ENCODE measurements at regions not wholly inside any gene's neighbourhood (a gene's known extent, or its start where the extent isn't known, plus 50 kb on each side); places are given as distances from the start of the nearest gene placed in this dataset.

DNA sequence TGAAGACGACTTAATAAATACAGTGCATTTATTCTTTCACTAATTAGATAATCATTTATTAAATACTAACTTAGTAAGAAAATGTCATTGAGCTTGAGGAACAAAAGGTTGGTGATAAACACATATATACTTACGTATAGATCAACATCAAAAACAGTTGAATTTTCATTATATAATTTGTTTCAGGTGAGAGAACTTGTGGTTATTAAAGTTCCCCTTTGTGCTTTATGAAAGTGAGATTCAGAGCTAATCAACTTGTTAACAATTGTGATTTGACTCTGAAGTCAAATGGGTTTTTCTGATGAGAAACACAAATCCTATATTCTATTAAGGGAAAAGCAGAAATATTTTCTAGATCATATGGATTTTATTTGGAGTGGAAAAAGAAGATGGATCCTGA lies 524.0 kb downstream of the SOX11 start:
- DNase-seq = no peak

DNA sequence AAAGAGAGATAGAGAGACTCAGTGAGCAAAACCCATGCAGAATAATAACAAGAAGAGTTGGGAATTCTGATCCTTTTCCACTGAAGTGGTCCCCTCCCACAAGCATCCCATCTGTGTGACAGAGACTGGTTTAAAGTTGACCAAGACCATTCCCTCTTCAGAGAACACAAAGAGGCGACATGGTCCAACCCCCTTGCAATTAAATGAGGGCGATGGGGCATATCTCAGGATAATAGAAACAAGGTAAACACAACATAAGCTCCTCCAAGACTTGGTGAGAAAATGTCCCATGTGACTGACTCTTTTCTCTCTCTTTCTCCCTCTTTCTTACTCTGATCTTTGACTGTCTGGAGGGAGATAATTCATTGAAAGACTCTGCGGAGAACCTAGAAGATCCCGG lies 526.7 kb downstream of the SOX11 start:
- DNase-seq = no peak

DNA sequence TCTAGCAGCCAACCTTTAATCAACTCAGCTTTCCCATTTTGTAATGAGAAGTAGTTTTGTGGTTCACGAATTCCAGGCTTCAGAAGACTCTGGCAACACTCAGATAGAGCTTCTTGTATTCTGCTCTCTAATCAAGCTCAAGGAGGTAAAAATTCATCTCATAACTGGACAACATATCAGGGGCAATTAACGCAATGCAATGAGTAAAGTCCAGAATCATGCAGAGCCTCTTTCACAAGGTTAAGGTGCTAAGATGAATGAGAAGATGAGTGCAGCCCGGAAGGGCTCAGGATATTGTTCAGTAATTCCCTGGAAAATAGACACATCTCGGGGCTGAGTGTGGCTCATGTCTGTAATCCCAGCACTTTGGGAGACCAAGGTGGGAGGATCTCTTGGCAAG lies 527.7 kb downstream of the SOX11 start:
- no peak for DNase-seq

DNA sequence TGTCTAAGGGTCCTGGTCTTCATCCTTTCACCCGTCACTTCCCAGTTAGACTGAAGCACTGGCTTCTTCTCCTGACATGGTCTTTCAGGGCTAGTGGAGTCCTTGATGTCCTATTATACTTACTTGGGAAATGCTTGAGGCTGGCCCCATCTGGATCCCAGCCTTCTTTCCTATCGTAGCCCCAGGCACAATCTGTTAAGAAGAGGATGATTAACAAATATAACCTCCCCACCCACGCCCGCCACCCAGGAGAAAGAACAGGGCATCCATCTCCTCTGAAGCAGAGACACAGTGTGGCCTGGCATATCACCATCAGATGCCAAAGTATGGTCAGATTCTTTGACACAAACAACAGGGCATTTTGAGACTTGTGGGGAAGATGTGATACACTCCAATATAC lies 530.1 kb downstream of the SOX11 start:
- DNase-seq = no peak

DNA sequence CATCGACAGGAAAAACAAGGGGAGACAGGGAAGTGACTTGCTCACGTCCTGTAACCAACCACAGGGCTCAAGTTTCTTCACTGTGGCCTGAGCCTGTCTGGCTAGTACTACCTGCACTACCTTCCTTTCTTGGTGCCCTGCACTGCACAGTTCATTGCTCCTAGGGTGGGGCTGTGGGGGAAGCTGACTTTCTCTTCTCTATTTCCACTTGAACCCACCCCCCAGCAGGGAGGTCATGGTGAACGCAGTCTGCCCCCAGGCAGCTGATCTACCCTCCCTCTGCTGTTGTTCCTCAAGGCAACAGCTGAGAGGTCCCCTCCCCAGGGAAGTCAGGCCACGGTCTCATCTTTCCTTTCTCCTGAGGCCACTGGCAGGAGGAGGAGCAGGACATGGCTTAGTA lies 532.1 kb downstream of the SOX11 start:
- no peak for DNase-seq

DNA sequence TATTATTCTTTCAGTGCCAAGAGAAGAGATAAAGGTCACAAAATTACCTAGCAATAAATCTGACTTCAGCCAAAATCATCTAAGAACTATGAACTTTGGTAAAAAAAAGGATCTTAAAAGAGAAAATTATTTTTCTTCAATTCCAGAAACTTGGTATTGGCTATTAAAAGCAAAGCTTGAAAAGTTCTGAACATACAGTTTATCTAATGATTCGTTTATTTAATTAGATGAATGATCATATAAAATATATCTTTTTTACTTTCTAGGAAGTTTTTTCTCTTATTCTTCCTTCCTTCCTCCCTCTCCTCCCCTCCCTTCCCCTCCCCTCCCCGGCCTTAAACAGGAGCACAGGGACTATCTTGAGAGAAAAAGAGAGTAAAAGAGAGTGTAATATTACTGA lies 536.1 kb downstream of the SOX11 start:
- DNase-seq = no peak

DNA sequence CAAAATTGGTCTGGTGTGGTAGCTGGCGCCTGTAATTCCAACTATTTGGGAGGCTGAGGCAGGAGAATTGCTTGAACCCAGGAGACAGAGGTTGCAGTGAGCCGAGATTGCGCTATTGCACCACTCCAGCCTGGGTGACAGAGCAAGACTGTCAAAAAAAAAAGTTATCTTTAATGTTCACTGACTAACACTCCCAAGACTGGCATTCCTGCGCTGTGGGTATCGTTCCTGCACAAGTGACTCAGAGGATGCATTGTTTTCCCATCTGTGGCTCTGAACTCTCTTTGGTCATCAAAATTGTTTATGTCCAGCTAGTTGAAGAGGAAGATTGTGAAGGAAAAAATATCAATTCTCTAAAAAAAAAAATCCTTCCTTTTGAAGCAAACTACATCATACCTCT lies 539.0 kb downstream of the SOX11 start:
- DNase-seq = no peak

DNA sequence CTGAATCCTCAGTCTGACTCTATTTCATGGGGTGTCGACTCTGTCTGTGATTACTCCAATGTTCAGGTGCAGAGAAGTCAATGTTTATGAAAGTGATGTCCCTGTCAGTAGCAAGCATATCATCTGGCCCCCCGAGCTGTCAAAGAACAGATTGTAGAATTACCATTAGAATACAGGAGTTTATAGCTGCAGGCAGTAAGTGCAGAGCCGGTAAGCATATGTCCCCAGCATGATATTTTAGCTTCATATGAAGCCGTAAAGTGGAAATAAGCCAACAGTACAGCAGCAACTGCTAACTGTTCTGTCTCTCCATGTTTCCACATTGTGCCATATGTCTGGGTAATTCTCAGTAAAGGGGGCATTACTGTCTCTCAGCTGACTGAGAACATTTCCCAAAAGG lies 541.8 kb downstream of the SOX11 start:
- no peak for DNase-seq

DNA sequence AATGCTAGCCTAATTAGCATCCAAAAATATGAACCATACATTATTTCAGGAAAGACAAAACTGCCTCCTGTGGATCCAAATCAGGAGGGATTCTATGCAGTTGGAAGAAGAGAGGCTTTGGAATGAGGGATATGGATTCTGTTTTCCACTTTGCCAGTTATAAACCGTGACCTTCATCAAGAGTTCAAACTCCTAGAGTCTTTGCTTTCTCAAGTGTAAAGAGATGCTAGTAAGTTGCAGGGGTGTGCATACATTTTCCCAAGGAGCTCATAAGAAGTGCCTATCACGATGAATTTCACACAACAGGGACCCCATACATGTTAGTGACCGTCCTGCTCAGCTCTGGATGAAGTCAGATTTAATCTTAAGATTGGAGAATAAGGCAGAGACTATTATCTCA lies 542.5 kb downstream of the SOX11 start:
- DNase-seq = no peak

DNA sequence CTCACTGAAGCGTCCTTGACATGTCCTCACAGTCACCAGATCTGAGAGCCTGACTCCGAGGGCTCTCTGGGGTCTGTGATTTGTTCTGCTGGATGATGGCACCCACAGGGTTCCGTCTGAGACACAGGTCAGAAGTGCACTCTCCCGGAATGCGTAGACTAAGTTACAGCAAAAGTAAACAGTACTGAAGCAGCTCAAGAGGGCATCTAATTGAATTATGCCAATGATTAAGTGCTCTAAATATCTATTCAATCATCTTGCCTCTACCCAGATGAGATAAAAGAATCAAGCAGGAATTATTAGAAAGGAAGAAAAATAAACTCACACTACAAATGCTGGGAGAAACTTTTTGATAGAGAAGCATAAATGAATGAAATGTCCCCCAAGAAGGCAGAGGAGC lies 544.1 kb downstream of the SOX11 start:
- DNase-seq = no peak

DNA sequence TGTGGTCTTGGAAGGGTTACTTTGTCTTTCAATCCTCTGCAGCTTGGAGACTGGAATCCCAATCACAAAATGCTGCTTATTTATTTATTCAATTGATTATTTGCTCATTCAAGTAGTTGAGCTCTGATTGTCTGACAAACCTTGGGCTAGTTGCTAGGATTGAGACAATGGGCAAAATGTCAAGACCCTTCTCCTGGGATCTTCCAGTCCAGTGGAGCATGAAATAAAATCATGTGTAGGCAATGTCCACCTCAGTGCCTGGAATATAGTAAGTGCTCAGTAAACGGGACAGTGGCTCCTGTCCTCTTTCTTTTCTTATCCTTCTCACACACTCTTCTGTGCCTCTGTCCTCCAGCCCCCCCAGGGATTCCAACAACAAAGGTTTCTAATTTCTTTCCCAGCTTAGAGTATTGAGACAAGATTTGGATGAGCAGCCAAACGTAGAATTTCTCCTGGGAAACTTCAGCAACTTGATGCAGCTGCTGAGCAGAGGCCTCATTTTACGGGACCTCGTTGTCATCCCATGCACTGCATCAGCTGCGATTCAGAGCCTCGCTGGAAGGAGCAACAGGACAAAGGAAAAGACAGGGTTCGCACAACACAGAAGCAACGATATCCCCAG lies 545.0 kb downstream of the SOX11 start:
- no peak for DNase-seq

DNA sequence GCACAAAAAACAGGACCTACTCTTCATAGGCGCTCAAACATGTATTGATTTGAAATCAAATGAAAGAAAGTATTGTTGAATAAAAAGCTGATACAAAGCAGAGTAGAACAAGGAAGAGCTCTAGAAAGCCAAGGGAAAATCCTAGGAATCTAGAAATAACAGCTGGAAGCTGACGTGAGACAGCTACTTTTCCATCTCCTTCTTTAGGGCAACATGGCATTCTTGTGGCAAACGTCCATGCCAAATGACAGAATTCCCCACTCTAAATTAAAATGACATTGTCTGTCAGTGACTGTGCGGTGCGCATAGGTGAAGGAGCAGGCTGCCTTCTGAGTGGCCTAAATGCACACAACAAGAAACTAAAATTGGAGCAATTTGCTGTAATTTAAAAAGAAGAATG lies 557.4 kb downstream of the SOX11 start:
- no peak for DNase-seq

DNA sequence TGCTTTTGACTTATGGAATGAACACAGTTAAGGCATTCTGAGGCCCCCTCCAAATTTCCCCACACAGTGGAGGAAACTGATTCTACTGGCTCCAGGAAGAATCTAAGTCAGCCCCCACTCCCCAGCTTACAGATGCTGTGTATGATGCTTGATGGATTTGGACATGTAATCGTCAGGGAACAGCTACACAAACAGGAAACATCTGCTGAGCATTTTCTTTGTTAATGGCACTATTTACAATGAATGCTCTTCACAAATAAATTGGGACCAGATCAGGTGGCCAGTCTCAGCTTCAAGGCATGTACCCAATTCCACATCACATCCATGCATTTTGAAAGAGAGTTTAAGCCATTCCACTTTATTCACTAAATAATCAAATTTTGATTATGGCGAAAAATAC lies 562.3 kb downstream of the SOX11 start:
- peak; percentile 29 for DNase-seq

DNA sequence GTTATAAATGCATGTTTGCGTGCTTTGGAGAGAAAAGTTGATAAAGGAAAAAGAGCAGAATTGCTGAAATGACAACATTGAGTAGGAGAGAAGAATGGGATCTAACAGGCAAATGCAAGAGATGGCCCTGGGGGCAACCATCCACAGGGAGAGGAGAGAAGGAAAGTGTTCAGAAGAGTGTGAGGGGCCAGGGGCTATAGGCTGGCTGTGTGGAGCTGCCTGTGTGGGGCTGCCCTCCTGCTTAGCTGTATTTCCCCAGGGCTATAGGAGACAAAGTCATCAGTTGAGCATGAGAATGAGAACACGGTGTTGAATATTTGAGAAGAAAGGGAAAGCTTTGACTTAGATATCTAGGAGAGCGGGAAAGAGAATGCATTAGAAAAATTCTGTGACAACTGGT lies 572.0 kb downstream of the SOX11 start:
- no peak for DNase-seq

DNA sequence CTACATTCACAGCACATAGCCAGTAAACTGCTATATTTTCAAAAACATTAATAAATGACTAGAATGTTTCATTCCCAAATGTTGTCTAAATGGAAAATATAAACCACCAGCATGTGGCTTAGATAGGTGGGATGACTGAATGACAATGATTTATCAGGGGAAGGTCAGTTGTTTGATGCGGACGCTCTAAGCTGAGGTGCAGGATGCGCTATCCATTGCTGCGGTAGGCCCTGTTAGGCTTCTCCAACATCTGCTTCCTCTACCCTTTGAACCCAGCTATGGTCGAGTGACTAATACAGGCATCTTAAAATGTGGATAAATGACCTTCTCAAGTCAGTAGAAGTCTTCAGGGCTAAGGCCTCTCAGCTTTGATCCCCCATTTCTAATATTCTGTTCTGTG lies 584.2 kb downstream of the CMPK2 start:
- DNase-seq = no peak

DNA sequence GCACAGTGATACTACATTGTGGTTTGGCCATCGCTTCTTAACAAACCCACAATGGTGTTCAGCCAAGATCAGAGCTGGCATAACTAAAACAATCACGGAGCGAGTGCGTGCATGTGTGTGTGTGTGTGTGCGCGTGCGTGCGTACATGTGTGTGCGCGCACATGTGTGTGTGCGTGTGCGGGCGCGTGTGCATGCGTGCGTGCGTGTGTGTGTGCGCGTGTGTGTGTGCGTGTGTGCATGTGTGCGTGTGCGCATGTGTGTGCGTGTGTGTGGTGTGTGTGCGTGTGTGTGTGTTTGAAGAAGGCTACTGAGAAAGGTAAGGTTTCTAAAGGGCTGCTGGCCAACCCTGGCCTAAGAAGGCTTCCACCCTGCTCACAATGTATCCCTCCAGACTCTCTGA lies 582.4 kb downstream of the CMPK2 start:
- no peak for DNase-seq

DNA sequence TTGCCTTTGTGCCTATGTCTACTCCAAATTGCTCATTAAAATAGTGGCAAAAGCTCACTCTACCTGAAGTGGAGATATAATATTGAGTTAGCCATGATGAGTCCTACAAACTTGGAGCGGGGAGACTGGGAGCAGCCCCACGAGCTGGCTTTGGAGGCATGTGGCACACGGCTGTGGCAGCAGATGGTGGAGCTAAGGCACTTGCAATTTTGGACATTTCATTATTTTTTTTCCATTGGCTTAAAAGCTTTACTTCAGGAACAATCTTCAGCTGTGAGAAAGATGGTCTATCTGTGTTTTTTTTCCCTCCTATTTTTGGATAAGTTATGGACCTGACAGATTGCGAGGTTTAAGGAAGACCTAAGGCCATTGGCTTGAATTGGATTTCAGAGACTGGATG lies 578.3 kb downstream of the CMPK2 start:
- no peak for DNase-seq

DNA sequence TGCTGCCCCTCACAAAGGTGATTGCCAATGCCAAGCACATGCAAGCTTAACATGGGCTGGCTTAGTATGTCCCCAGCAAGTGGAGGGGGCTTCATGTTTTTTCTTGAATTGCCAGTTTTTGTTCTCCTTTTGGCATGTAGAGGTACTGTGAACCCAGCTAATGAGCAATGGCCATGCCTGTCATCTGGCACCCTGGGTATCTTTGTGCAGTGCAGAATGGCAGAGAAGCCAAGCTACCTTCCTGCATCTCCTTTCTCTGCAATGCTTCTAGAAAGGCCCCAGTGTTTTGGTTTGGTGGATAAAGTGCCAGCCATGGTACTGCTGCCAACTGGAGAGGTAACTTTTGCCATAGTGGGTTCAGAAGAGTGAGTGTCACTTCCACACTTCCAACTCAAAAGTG lies 576.9 kb downstream of the CMPK2 start:
- DNase-seq = no peak

DNA sequence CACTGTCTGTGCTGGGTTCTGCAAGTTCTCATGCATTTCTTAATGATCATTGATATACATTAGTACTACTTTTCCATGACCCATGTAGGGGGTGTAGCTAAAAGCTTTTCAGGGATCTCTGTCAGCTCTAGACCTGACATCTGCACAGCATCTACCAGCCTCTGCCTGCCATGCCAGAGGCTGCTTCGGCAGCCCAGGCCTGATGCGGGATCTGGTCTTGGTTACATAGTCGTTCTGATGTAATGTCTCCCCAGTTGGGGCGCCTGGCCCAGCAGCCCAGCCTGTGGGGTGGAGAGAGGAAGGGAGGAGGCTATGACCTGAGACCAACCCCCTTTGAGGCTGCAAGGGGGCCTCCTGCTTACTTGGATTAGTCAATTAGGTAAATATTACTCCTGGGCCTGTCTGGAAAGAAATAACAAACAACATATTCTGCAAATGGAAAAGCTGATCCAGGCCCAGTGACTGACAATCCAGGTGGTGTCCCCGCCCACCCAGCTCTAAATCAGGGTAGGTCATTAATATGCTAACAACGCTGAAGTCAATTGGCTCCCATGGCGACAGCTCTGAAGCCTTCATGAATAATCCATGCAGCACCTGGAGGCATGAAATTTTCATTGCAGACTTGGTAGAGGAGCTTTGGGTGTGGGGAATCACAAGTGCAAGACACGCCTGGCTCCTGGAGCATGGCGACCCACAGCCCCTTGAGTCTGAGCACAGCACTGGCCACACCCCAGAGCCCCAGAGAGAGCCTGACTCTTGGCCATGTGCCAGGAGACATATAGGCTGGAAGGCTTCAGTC lies 575.3 kb downstream of the CMPK2 start:
- peak; percentile 11 for DNase-seq

DNA sequence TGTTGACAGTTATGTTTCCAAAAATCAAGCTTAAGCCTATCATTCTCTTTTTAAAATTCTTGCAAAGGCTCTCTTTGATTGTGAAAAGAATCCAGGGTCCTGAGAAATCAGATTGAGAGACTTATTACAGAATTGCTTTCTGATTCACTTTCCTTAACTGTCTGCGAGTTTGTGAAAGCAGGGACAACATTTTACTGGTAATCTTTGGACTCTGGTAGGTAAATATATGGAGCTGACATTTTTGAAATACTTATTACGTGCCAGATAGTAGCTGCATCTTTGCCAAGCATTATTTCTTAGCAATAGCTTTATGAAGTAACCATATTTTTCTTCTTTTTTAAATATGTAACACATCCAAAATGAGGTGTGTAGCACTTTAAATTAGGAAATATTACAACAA lies 570.9 kb downstream of the CMPK2 start:
- DNase-seq = no peak

DNA sequence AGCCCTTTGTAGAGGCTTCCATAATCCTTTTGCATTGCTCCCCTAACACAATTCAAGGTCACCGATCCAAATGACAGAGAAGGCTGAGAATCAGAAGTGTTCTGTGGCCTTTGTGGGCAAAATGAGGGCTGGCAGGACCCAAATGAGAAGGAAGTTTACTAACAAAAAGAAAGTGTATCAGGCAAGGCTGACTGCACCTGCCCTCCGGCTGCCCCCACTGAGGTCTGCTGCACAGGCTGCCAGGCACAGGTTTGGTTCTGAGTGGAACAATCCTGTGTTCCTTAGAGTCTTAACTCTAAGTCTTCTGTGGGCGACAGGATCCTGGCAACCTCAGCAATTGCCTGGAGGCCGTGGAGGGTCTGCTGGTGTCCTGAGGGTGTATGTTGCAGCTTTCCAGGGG lies 568.5 kb downstream of the CMPK2 start:
- DNase-seq = no peak

DNA sequence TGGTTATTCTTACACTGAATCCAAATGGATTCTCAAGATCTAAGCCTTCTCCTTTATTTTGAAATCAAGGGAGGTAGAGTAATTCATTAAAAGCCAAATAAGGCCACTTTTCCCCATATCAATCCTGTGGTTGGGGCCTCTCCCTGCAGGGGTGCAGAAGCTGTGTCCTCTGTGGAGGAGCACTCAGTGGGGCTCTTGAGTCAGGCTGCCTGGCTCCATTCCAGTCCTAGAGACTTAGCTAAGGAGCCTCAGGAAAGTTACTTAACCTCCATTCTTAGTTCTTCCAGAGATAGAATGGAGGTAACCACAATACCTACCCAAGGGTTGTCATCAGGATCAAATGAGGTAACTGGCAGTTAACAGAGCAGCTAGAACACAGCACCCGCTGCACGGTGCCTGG lies 564.3 kb downstream of the CMPK2 start:
- DNase-seq = no peak

DNA sequence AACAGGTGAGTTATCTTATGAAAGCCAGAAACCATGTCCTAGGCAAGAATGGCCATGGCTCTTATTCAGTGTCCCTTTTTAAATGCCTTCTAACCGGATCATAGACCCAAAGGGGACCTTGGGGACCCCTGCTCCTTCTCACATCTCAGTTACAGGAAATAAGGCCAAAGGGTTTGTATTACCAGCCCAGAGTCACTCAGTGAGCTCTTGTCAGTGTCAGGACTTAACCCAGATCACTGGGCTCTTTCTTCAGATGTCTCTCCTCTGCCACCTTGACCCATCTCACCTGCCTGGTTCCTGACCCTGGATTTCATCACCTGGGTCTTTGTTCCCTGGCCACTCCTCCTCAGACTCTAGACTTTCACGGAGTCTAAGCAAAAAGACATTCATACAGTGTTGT lies 556.7 kb downstream of the CMPK2 start:
- no peak for DNase-seq

DNA sequence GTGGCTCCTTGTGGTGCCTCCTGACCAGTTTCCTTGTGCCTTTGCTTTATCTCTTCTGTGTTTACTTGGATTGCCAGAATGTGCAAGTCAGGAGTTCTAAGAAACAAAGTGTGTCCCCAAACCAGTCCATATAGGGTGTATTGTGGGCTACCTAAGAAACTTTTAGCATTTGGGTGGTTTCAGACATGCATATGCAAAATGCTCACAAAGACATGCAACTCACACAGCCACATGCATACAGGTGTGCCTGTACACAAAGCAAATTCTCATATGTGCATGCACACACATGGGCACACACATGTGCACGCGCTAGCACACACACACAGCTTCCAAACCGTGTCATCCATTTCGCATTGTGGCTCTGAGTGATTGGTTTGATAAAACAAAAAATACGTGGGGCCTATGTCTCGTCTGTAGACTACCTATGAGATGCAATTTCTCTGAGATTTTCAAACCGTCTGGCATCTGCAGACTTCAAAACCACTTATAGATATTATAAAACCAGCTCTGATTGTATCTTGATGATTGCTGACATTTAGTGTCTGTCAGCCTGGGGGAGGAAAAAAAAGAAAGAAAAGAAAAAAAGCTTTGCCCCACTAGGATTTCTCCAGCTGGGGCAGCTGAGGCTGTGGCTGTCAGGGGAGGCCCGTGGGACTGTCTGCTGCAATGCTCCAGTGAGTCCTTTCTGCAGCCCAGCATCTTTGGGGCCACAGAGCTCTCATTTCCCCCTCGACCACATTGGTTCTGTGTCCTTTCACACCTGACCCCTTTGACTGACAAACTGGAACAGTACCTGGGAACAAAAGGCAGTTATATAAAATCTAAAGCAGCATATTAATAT lies 556.1 kb downstream of the CMPK2 start:
- no peak for DNase-seq
